HG02763 (cell line): ENCODE measurements at regions not wholly inside any gene's neighbourhood (a gene's known extent, or its start where the extent isn't known, plus 50 kb on each side); places are given as distances from the start of the nearest gene placed in this dataset.

ENCODE experiments used
- ATAC-seq: cut with Tn5 transposase; IDR thresholded peaks from one replicate; pipeline ENCODE4 v1.9.1; 2021; ENCODE audit warnings: mild to moderate bottlenecking, moderate library complexity; ENCODE audit not compliant: unreplicated experiment

DNA sequence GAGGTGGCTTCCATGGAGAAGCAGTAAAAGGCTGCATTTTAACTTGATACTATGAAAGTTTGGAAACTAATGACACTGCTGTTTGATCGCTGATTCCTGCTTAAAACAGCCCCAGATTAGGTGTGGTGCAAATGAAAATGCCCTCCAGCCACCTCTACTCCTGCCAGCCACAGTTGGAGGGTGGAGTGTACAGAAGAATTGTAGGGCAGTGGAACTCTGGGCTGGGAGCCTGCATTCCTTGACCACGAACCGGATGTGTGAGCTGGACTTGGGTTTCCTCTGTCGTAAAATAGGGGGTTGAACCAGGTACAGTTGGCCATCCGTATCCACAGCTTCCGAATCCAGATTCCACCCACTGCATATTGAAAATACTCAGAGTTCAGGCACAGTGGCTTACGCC, 84.6 kb upstream of the RFX8 start:
- ATAC-seq = no peak

DNA sequence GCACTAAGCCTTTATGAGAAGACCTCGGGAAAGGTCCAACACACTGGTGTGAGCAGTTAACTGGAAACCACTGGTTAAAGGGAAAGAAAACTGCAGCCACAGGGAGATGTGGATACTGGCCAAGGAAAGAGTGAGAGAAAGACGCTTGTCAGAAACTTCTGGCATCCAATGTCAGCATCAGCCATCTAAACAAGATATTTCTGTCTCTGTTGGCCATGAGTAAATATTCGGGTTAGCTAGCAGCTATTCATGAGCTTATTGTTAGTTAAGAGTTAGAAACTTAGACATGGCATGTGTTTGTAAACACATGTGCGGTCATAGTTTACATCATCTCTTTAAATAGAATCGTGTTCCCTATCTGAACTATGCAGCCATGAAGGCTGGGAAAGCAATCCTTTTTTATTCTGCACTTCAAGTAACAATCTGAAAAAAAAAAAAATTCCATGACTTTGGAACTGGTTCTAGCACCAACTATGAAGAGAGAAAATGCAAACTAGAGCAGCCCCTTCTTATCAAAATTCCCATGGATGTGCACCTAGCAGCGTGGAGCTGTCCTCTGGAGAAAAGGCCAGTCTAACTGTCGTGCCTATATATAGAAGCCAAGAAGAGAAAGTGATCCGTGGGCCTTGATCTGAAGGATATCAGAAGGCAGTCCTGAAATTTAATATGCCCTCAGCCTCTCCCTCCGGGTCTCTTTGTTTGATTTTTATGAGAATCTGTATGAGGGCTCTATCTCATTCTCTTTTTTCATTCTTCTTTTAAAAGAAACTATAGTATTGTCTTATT, 84.0 kb upstream of the RFX8 start:
- ATAC-seq = no peak

DNA sequence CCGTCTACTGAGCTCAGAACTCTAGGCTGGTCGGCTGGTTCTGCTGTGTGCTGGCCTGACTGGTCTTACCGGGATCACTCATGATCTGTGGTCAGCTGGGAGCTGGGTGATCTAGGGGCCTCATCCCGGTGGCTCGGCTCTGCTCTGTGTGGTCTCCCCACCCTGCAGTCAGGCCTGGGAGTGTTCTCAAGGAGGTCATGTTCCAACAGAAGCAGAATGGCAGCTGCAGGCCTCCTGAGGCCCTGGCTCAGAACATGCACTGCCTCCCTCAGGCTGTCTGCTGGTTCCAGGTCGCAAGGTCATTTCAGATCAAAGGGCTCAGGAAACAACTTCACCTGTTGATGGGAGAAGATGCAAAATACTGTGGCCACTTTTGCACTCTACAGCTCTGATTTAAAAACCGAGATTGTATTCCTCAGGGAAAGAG, 81.1 kb upstream of the RFX8 start:
- ATAC-seq = no peak

DNA sequence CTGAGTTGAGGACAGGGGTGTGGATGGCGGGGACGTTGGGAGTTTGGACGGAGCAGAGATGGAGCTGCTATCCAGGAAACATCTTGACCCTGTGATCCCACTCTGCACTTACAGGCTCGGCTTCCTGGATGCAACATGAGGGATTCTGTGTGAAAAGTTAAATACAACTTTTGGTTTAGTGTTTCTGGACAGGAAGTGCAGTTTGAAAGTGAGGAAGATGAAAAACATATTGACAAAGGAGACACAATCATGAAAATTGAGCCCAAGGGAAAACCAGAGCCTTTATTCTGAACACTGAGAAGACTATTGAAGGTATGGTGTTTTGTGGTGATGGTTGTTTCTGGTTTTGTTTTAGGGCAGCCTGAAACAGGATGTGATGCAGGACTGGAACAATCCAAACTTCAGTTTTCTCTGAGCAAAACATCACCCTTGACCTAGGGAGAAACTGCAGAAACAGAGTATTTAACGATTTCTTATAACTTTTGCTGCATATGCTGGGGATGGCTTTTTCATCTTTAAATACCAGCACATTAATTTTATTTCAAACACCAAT, 76.5 kb upstream of the RFX8 start:
- ATAC-seq = no peak

DNA sequence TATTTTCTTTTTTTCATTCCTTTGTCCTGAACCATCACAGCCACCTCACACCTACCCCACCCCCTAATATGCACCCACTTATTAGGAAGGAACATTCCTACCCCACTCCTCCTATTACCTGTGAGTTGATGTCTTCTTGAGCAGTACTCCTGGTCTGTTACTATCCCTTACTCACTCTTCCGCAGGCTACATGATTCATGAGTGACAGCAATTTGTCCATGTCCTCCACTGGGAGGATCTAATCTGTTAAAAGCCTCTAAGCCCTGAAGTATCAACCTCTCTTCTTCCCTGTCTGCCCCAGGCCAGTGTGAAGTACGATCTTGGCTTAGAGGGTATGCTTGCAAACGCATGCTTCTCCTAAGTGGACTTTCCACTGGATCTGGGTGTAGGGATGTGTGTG, 75.6 kb upstream of the RFX8 start:
- ATAC-seq = no peak

DNA sequence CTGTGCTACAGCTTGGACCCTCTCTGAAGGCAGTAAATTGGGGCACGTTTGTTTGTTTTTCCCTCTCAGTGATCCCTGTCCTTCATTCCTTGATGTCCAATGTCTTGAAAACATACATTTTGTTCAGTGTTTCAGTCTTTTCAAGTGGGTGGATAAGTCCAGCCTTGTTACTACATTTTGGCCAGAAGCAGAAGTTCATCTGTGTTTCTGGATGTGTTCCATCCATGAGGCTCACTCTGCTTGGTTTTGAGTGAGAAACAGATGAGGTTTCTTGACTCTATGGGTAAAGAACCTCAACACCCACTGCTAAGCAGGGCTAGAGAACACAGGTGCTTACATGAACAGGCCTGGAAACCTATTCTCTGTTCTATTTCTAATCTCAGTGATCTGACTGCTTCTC, 74.5 kb upstream of the RFX8 start:
- ATAC-seq = no peak

DNA sequence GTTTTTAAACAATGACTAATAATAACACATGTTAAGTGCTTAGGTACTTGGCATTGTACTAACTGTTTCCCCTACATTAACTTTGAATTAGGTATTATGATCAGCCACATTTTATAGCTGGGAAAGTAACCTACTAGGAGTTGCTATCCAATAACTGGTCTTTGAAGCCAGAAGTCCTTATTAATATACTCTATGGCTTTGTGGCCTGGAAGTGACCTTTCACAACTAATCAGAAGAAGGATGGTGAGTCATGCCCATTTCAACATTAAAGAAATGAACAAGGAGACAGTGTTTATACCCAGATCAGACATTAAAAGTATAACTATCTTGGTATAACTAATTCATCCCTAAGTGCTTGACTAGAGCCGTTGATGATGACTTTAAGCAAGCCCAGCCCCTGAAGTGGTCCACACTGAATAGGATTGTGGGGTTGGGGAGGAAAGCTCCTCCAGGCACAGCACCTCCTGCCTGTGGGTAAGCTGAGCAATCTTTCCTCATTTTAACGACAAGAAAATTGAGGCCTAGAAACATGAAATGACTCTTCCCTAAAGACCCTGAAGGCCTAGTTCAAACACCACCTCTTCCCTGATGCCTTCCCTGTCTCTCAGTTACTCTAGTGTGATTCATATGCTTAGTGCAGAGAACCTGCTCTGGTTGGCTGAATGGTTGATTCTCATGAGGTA, 71.6 kb upstream of the RFX8 start:
- ATAC-seq = no peak

DNA sequence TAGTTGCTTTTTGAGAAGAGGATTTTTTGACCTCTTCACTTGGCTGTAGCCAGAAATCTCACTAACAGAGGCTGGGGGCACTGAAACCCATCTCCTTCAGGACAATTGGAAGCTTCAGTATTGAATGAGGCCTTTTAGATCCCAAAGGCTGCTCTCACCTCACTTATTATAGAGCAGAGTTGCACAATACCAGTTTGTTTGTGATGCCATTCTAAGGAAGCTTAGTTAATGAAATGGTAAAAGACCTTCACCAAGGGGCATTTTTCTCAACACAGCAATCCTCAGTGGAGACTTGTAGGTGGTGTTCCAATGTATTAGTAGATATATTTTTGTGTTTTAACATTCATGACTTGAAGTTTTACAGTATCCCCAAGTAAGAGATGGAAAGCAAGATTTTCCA, 71.0 kb upstream of the RFX8 start:
- ATAC-seq = no peak

DNA sequence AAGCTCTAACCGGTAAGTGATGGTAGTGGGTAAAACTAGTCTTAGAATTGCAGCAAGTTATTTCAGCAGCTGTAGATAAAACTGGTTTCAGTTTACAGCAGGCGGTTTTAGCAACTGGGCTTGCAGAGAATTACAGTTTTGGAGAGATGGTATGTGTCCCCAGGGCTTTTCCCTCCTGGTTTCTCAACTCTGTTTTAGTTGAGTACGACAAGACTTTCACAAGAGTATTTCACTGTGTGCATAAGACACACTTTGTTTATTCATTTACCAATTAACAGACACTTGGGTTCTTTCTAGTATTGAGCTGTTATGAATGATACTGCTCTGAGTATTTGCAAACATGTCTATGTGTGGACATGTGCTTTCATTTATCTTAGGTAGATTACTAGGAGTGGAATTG, 65.6 kb upstream of the RFX8 start:
- ATAC-seq = no peak

DNA sequence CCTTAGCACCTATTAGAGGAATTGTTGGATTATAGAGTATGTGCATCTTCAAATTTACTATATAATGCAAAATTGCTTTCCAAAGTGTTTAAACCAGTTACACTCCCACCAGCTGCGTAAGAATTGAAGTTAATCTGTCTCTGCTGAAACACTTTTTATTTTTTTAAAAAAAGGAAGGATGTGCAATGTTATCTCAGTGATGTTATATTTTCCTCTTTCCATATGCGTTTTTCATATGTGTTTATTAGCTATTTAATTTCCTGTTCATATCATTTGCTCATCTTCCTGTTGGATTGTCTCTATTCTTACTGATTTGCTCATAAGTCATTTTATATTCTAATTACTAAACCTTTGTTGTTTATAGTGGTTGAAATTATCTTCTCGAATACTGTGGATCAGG, 63.2 kb upstream of the RFX8 start:
- no peak for ATAC-seq

DNA sequence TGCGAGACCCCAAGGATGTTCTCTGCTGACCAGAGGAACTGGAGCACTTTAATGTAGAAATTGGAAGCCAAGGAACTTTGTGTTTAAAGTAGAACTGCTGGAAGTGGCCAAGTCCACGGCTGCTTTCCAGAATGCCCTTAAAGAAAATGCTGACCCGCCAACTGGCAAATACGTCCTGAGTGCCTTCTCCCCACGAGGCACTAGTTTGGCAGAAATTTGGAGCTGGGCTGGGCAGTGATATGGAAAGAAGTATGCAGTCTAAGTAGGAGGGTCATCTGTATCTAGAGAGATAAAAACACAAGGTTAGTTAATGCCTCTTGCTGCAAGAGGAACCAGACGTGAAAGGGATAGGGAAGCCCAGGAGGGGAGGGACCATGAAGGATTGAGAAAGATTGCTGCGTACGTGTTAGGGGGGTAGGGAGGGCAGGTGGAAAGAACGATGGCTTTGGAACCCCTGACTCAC, 59.3 kb upstream of the RFX8 start:
- ATAC-seq = no peak

DNA sequence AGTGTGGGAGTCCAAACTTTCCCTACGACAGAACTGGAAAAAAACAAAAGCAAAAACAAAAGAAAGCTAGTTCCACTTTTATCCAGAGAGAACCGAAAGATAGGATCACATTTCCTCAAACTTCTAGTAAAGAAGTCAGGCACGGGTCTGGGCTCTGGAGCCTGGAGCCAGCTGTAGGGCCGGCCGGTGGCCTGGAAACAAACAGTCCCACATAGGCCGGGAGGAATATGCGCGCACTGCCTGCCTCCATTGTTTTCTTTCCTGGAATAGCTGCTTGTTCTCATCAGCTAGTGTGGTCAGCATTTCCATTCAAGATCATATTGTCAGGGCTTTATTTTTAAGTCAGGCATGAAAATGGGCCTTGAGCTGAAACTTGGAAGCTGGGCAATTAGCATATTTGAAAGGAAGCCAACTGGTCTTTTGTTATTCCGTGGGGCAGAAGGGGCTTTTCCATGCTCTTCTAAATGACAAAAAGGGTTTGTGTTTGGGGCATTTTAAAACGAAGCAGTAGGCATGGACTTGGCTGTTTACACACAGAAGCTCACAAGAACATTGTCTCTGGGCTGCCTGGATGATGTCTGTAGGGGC, 58.7 kb upstream of the RFX8 start:
- ATAC-seq = no peak

DNA sequence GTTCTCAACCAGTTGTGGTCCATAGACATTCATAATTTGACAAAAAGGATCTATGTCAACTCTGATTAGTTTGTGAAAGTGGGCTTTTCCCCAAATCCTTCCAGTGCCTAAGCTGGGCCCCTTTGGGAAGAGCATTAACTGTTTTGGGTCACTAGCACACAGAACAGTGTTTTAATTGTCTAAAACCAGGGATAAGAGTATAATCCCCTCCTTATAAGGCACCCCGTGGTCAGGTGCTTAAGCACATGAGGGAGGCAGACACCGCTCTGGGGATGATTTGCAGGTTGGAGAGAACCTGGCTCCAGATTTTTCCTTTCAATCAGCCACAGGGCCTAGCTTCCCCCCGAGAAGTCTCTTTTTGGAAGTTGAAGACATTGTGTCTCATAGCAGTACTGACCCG, 53.6 kb upstream of the RFX8 start:
- ATAC-seq = no peak

DNA sequence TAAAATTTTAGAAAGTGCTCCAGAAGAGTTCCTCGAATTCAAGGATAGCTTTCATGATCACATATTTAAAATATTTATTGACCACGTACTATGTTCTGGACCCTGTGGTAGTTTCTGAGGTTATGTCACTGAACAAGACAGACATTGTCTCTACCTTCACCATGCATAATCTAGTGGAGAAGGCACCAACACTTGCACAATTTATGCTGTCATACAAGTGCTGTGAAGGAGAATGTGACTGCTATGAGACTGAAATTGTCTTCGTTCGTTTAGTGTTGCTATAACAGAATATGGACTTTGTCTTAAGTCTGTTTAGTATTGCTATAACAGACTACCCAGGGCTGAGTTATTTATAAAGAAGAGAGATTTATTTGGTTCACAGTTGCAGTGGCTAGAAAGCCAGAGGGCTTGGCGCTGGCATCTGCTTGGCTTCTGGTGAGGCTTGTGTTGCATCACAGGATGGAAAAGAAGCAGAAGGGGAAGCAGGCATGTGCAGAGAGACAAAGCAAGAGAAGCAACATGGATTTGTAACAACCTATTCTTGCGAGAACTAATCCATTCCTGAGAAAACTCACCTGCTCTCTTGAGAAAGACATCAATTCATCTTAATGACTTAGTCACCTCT, 50.0 kb upstream of the RFX8 start:
- no peak for ATAC-seq
